ENCODE measurements at regions not wholly inside any gene's neighbourhood (a gene's known extent, or its start where the extent isn't known, plus 50 kb on each side); places are given as distances from the start of the nearest gene placed in this dataset.

DNA sequence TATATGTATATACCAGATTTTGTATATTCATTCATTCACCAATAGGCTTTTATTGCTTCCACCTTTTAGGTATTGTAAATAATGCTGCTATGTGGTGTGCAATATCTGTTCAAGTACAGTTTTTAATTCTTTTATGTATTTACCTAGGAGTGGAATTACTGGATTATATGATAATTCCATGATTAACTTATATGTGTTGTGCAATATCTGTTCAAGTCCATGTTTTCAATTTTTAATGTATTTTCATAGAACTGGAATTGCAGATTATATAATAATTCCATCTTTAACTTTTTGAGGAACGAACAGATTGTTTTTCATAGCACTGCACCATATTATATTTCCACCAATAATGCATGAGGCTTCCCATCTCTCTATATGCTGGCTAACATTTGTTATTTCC, 50.6 kb upstream of the L3MBTL4 start:
- Histone ChIP-seq H3K4me1 (ENCODE audit: control insufficient read depth in 1 of 2, insufficient read depth in 2 of 2, low read length in 2 of 2) (no peaks in the 10 kb centered on the region), H3K36me3 (ENCODE audit: control insufficient read depth in 1 of 2, insufficient read depth in 2 of 2, low read length in 1 of 2) (no peaks in the 10 kb centered on the region), H3K27ac (ENCODE audit: low read depth in 1 of 2, low read length in 2 of 2) (no peak overlapping the region), H3K27me3 (ENCODE audit: control insufficient read depth in 1 of 2, insufficient read depth in 2 of 2, low read length in 1 of 2) (no peaks in the 10 kb centered on the region), H3K9me3 (ENCODE audit: control insufficient read depth, low read length) (no peaks in the 10 kb centered on the region), H3K4me3 (ENCODE audit: low read length in 2 of 2) (no peak overlapping the region)
- ATAC-seq (ENCODE audit: low FRiP score) (no peak), DNase-seq (no peak)
- intact Hi-C loops (cut with DNase I): no loop called here
- 68 to 80% methylated on average over 1 of the region's 1 CpG for WGBS, 2 donors

DNA sequence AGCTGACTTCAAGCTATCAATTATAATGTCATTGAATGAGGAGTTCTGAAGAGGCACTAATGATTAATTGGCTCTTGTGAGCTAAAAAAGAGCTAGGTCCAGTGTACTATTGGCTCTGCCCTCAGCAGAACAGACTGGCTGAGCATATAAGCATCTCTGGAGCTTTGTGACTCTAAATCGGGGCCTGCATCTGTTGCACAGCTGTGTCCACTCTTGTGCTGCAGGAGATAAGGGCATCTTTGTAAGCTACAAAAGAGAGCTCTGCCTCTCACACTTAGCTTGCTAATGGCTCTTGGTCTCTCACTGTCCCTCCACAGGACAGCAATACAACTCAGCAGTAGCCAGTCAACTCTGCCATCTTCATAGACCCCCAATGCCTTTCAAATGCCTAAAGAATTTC, 61.5 kb upstream of the L3MBTL4 start:
- no peaks in the 10 kb centered on the region for H3K27me3 ChIP-seq (ENCODE audit: control insufficient read depth in 1 of 2, insufficient read depth in 2 of 2, low read length in 1 of 2)
- no peak overlapping the region for H3K4me3 ChIP-seq (ENCODE audit: low read length in 2 of 2)
- no peaks in the 10 kb centered on the region for H3K4me1 ChIP-seq (ENCODE audit: control insufficient read depth in 1 of 2, insufficient read depth in 2 of 2, low read length in 2 of 2)
- WGBS, 2 donors: 21 to 23% methylated on average over 1 of the region's 1 CpG
- intact Hi-C loops (cut with DNase I): no loop called here
- no peak for DNase-seq
- no peak for ATAC-seq (ENCODE audit: low FRiP score)
- no peak overlapping the region for H3K27ac ChIP-seq (ENCODE audit: low read depth in 1 of 2, low read length in 2 of 2)
- H3K9me3 ChIP-seq (ENCODE audit: control insufficient read depth, low read length): no peaks in the 10 kb centered on the region
- no peaks in the 10 kb centered on the region for H3K36me3 ChIP-seq (ENCODE audit: control insufficient read depth in 1 of 2, insufficient read depth in 2 of 2, low read length in 1 of 2)

DNA sequence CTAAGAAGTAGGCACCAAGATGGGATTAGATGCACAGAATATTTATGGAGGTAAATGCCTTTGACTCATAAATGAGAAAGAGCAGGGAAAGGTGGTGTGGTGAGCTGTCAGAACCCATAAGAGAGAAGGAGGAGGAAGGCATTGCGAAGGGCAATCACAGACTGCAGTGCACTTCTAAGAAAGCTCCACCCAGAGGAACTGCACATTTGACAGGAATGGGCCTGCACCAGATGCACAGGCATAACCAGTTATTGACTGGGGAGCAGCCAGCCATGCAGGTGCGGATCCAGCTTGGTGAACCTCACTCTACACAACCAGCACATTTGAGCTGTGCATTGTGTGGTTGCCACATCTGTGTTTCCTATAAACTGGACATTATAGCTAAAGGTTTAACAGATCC, 62.2 kb upstream of the L3MBTL4 start:
- Histone ChIP-seq H3K27ac (ENCODE audit: low read depth in 1 of 2, low read length in 2 of 2) (no peak overlapping the region), H3K9me3 (ENCODE audit: control insufficient read depth, low read length) (no peaks in the 10 kb centered on the region), H3K4me1 (ENCODE audit: control insufficient read depth in 1 of 2, insufficient read depth in 2 of 2, low read length in 2 of 2) (no peaks in the 10 kb centered on the region), H3K4me3 (ENCODE audit: low read length in 2 of 2) (no peak overlapping the region), H3K36me3 (ENCODE audit: control insufficient read depth in 1 of 2, insufficient read depth in 2 of 2, low read length in 1 of 2) (no peaks in the 10 kb centered on the region), H3K27me3 (ENCODE audit: control insufficient read depth in 1 of 2, insufficient read depth in 2 of 2, low read length in 1 of 2) (no peaks in the 10 kb centered on the region)
- 90 to 94% methylated on average over 2 of the region's 2 CpGs for WGBS, 2 donors
- DNase-seq (no peak), ATAC-seq (ENCODE audit: low FRiP score) (no peak)
- intact Hi-C loops (cut with DNase I): no loop called here

DNA sequence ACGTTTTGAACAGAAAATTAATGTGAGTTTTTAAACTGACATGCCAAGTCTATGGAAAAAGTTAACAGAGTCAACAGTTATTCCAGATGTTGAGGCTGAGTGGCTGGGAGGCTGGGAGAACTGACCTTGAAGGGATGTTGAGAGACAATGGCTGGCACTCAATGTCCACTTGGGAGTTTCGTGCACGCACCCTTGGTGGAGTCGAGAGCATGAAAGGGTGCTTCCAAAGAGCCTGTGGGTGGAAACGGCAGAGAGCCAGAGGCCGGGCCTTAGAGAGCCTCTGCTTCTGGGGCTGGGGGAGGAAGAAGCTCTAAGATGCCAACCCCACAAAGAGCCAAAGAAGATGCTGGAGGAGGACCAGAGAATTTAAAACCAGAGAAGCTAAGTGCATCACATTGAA, 63.4 kb upstream of the L3MBTL4 start:
- Histone ChIP-seq H3K27me3 (ENCODE audit: control insufficient read depth in 1 of 2, insufficient read depth in 2 of 2, low read length in 1 of 2) (no peaks in the 10 kb centered on the region), H3K36me3 (ENCODE audit: control insufficient read depth in 1 of 2, insufficient read depth in 2 of 2, low read length in 1 of 2) (no peaks in the 10 kb centered on the region), H3K4me1 (ENCODE audit: control insufficient read depth in 1 of 2, insufficient read depth in 2 of 2, low read length in 2 of 2) (no peaks in the 10 kb centered on the region), H3K27ac (ENCODE audit: low read depth in 1 of 2, low read length in 2 of 2) (no peak overlapping the region), H3K4me3 (ENCODE audit: low read length in 2 of 2) (no peak overlapping the region), H3K9me3 (ENCODE audit: control insufficient read depth, low read length) (no peaks in the 10 kb centered on the region)
- intact Hi-C loops (cut with DNase I): no loop called here
- DNase-seq (no peak), ATAC-seq (ENCODE audit: low FRiP score) (no peak)
- 62 to 68% methylated on average over 6 of the region's 6 CpGs for WGBS, 2 donors

DNA sequence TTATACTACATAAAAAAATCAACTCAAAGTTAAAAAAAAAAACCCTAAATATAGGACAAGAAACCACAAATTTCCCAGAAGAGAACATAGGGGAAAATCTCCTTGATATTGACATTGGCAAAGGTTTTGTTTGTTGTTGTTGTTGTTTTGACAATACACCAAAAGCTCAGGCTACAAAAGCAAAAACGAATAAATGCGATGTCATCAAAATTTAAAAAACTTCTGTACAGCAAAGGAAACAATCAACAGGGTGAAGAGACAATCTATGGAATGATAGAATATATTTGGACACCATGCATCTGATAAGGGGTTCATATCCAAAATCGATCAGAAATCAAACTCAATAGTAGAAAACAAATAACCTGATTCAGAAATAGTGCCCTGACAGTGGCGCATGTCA, 65.0 kb upstream of the L3MBTL4 start:
- Histone ChIP-seq H3K4me3 (ENCODE audit: low read length in 2 of 2) (no peak overlapping the region), H3K36me3 (ENCODE audit: control insufficient read depth in 1 of 2, insufficient read depth in 2 of 2, low read length in 1 of 2) (no peaks in the 10 kb centered on the region), H3K4me1 (ENCODE audit: control insufficient read depth in 1 of 2, insufficient read depth in 2 of 2, low read length in 2 of 2) (no peaks in the 10 kb centered on the region), H3K9me3 (ENCODE audit: control insufficient read depth, low read length) (no peaks in the 10 kb centered on the region), H3K27me3 (ENCODE audit: control insufficient read depth in 1 of 2, insufficient read depth in 2 of 2, low read length in 1 of 2) (no peaks in the 10 kb centered on the region), H3K27ac (ENCODE audit: low read depth in 1 of 2, low read length in 2 of 2) (no peak overlapping the region)
- 85 to 91% methylated on average over 4 of the region's 4 CpGs for WGBS, 2 donors
- DNase-seq: no peak
- no peak for ATAC-seq (ENCODE audit: low FRiP score)
- intact Hi-C loops (cut with DNase I): loop anchor here in 1 of 2 donors (10.0 kb wide), 1 partner anchor 605 kb away; no protein-coding TSS in a partner anchor

DNA sequence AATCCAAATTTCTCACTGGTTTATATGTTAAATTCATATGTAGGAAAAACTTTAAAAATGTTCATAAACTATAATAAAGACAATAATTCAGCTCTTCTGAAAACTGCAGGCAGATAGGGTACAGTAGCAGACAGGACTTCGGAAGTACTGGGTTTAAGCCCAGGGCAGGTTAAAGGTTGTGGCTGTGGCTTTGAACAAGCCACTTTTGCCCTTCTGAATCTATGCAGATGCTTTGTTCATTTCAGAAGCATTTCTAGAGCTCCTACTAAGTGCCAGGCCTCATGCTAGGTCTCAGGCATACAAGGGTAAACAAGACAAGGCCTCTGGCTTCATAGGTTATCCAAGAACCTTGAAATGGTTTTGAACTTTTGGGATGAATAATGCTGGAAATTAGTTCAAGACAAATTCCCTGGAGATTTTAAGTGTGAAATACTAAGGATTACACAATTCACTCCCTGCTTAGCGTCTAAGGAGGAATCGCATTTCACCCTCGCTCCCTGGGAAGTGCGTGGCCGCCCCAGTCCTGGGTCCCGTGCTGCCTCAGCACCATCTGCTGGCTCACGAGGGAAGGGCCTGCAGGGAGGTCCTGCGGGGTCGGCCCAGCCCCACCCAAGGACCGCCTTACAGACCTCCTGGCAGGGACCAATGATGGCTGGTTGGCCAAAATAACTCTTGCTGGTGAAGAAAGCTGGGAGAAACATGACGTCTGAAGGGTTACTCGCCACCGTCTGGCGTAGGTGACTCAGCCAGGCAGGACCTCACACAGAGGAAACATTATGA, 67.7 kb upstream of the L3MBTL4 start:
- Histone ChIP-seq H3K36me3 (ENCODE audit: control insufficient read depth in 1 of 2, insufficient read depth in 2 of 2, low read length in 1 of 2) (no peaks in the 10 kb centered on the region), H3K9me3 (ENCODE audit: control insufficient read depth, low read length) (no peaks in the 10 kb centered on the region), H3K27me3 (ENCODE audit: control insufficient read depth in 1 of 2, insufficient read depth in 2 of 2, low read length in 1 of 2) (no peaks in the 10 kb centered on the region), H3K27ac (ENCODE audit: low read depth in 1 of 2, low read length in 2 of 2) (no peak overlapping the region), H3K4me3 (ENCODE audit: low read length in 2 of 2) (no peak overlapping the region), H3K4me1 (ENCODE audit: control insufficient read depth in 1 of 2, insufficient read depth in 2 of 2, low read length in 2 of 2) (no peaks in the 10 kb centered on the region)
- intact Hi-C loops (cut with DNase I): loop anchor here in 1 of 2 donors (10.0 kb wide), 1 partner anchor 608 kb away; no protein-coding TSS in a partner anchor
- WGBS, 2 donors: 14 to 16% methylated on average over 15 of the region's 15 CpGs
- ATAC-seq (ENCODE audit: low FRiP score) (peak; percentile 93), DNase-seq (peak; percentile 59 to 82)

DNA sequence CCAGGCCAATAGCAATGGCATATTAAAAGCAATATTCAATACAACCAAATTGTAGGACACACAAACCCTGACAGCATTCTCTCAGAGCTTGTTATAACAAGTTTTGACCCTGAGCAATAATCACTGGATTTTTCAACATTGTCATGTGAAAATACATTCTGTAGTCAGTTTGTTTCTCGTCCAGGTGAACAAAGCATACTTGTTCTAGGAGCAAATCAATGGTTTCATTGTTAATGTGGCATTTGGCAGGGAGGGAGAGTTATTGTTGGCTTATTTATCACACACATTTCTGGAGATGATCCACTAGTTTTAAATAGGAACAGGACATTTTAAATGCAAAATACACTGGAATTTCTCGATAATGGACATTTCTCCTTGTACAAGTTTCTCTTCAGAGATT, 69.9 kb upstream of the L3MBTL4 start:
- H3K27me3 ChIP-seq (ENCODE audit: control insufficient read depth in 1 of 2, insufficient read depth in 2 of 2, low read length in 1 of 2): no peaks in the 10 kb centered on the region
- H3K27ac ChIP-seq (ENCODE audit: low read depth in 1 of 2, low read length in 2 of 2): no peak overlapping the region
- no peak overlapping the region for H3K4me3 ChIP-seq (ENCODE audit: low read length in 2 of 2)
- DNase-seq (no peak), ATAC-seq (ENCODE audit: low FRiP score) (no peak)
- intact Hi-C loops (cut with DNase I): loop anchor here in 1 of 2 donors (10.0 kb wide), 1 partner anchor 610 kb away; no protein-coding TSS in a partner anchor
- 31 to 39% methylated on average over 2 of the region's 2 CpGs for WGBS, 2 donors
- H3K4me1 ChIP-seq (ENCODE audit: control insufficient read depth in 1 of 2, insufficient read depth in 2 of 2, low read length in 2 of 2): no peaks in the 10 kb centered on the region
- no peaks in the 10 kb centered on the region for H3K36me3 ChIP-seq (ENCODE audit: control insufficient read depth in 1 of 2, insufficient read depth in 2 of 2, low read length in 1 of 2)
- H3K9me3 ChIP-seq (ENCODE audit: control insufficient read depth, low read length): no peaks in the 10 kb centered on the region

DNA sequence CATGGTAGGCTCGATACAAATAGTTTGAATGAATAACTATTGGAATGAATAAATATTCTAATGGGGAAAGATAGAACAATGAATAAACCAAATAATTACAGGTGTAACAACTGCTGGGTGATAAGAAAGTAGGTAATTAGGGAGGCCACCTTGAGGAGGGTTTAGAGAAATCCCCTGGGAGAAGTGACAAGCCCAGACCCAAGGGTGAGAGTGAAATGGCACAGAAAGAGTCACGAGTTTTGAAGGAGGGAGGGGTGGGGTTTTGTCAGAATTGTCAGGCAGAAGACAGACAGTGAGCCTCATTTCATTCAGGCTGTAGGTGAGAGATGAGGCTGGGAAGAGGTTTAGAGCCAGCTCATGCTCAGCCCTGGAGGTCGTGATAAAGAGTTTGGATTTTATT, 71.6 kb upstream of the L3MBTL4 start:
- no peaks in the 10 kb centered on the region for H3K27me3 ChIP-seq (ENCODE audit: control insufficient read depth in 1 of 2, insufficient read depth in 2 of 2, low read length in 1 of 2)
- WGBS, 2 donors: 46 to 51% methylated on average over 3 of the region's 3 CpGs
- no peak overlapping the region for H3K27ac ChIP-seq (ENCODE audit: low read depth in 1 of 2, low read length in 2 of 2)
- no peaks in the 10 kb centered on the region for H3K9me3 ChIP-seq (ENCODE audit: control insufficient read depth, low read length)
- ATAC-seq (ENCODE audit: low FRiP score) (no peak), DNase-seq (no peak)
- no peaks in the 10 kb centered on the region for H3K36me3 ChIP-seq (ENCODE audit: control insufficient read depth in 1 of 2, insufficient read depth in 2 of 2, low read length in 1 of 2)
- H3K4me1 ChIP-seq (ENCODE audit: control insufficient read depth in 1 of 2, insufficient read depth in 2 of 2, low read length in 2 of 2): no peaks in the 10 kb centered on the region
- intact Hi-C loops (cut with DNase I): loop anchor here in 1 of 2 donors (10.0 kb wide), 1 partner anchor 612 kb away; no protein-coding TSS in a partner anchor
- no peak overlapping the region for H3K4me3 ChIP-seq (ENCODE audit: low read length in 2 of 2)

DNA sequence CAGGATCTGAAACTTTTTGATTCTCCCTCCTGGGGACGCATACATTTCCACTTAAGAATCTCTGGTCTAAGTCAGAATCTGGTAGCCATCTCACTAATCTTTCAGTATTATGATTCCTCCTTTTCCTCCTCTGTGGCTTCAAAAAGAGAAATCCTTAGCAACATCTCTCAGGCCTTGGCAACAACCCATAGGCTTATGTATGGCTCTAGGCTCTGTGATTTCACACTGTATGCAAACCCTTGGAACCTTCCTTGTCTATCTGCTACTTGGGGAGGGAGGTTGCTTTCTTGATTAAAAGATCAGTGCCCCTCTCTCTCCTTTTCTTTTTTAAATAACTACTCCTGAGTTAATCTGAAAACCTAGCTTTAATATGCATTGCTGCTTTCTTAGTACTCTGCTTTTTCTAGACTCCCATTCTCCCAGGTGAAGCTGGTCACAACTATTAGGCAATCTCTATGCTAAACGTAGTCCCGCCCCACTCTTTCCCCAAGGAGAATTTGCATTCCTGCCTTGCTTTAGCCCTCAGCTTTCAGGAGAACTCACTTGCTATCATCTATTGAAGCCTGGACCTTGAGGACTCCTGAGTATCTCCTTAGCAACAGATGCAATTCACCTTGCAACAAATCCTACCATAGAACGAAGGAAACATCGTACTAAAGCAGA, 72.2 kb upstream of the L3MBTL4 start:
- intact Hi-C loops (cut with DNase I): loop anchor here in 1 of 2 donors (10.0 kb wide), 1 partner anchor 612 kb away; no protein-coding TSS in a partner anchor
- no peak overlapping the region for H3K4me3 ChIP-seq (ENCODE audit: low read length in 2 of 2)
- H3K36me3 ChIP-seq (ENCODE audit: control insufficient read depth in 1 of 2, insufficient read depth in 2 of 2, low read length in 1 of 2): no peaks in the 10 kb centered on the region
- DNase-seq (no peak), ATAC-seq (ENCODE audit: low FRiP score) (no peak)
- WGBS, 2 donors: 76 to 84% methylated on average over 5 of the region's 5 CpGs
- no peaks in the 10 kb centered on the region for H3K9me3 ChIP-seq (ENCODE audit: control insufficient read depth, low read length)
- no peak overlapping the region for H3K27ac ChIP-seq (ENCODE audit: low read depth in 1 of 2, low read length in 2 of 2)
- no peaks in the 10 kb centered on the region for H3K27me3 ChIP-seq (ENCODE audit: control insufficient read depth in 1 of 2, insufficient read depth in 2 of 2, low read length in 1 of 2)
- no peaks in the 10 kb centered on the region for H3K4me1 ChIP-seq (ENCODE audit: control insufficient read depth in 1 of 2, insufficient read depth in 2 of 2, low read length in 2 of 2)

All from aorta (tissue), 5 donors.